PC-9 (cell line): ENCODE measurements at regions not wholly inside any gene's neighbourhood (a gene's known extent, or its start where the extent isn't known, plus 50 kb on each side); places are given as distances from the start of the nearest gene placed in this dataset.

Source experiments
- BruUV-seq: library from RNA; stranded (reverse); fragments of 400-500 nt; replicated peaks from 2 replicates; lab custom pipeline; 2021; lab: Mats Ljungman, UMichigan
- CTCF ChIA-PET: fragments of 300-600 bp; sonication (Branson Sonifier 250); formaldehyde crosslinking; loops from one replicate; lab custom pipeline; 2022; ENCODE audit warnings: antibody characterized with exemption; lab: Charles Lee
- POLR2A ChIA-PET: fragments of 300-600 bp; sonication (Branson Sonifier 250); formaldehyde crosslinking; loops from one replicate; lab custom pipeline; 2022; ENCODE audit warnings: antibody characterized with exemption; ENCODE audit not compliant: unreplicated experiment; lab: Charles Lee
- DNase-seq, 2 experiments: peaks; one replicate each; pipeline versions ENCODE4 v3.0.0 to v3.0.0-alpha.2; 2015 to 2022; ENCODE audit warnings: mixed read lengths in 1 of 2
- H2AFZ ChIP-seq: fragments of 200-600 bp; sonication (generic); 2 replicates; pipeline ENCODE4 v1.8.1; 2017; ENCODE audit warnings: antibody characterized with exemption
- H3F3A ChIP-seq: fragments of 200-600 bp; sonication (generic); 2 replicates; pipeline ENCODE4 v1.8.1; 2017; ENCODE audit warnings: antibody characterized with exemption, mild to moderate bottlenecking, low read depth; ENCODE audit not compliant: insufficient read depth
- H3K27ac ChIP-seq: fragments of 200-600 bp; sonication (generic); 2 replicates; pipeline ENCODE4 v1.6.1; 2016; ENCODE audit warnings: mixed run types
- H3K27me3 ChIP-seq: fragments of 200-600 bp; sonication (generic); 2 replicates; pipeline ENCODE4 v1.6.1; 2016; ENCODE audit warnings: low read depth, mixed run types; ENCODE audit not compliant: insufficient read depth
- H3K36me3 ChIP-seq: fragments of 200-600 bp; sonication (generic); 2 replicates; pipeline ENCODE4 v1.6.1; 2016; ENCODE audit warnings: low read depth, mixed run types
- H3K4me1 ChIP-seq: fragments of 200-600 bp; sonication (generic); replicated peaks from 2 replicates; pipeline ENCODE4 v1.6.1; 2016; ENCODE audit warnings: mixed run types; ENCODE audit not compliant: insufficient read depth
- H3K4me2 ChIP-seq: fragments of 200-600 bp; sonication (generic); 2 replicates; pipeline ENCODE4 v1.6.1; 2017; ENCODE audit warnings: mixed run types
- H3K4me3 ChIP-seq: fragments of 200-600 bp; sonication (generic); 2 replicates; pipeline ENCODE4 v1.6.1; 2016; ENCODE audit warnings: mixed run types
- H3K79me2 ChIP-seq: fragments of 200-600 bp; sonication (generic); 2 replicates; pipeline ENCODE4 v1.6.1; 2017; ENCODE audit warnings: low read depth, mixed run types
- H3K9me2 ChIP-seq: fragments of 200-600 bp; sonication (generic); 2 replicates; pipeline ENCODE4 v1.8.1; 2017; ENCODE audit warnings: mild to moderate bottlenecking; ENCODE audit not compliant: insufficient read depth
- H3K9me3 ChIP-seq: fragments of 200-600 bp; sonication (generic); 2 replicates; pipeline ENCODE4 v1.8.1; 2016; ENCODE audit warnings: low read depth; ENCODE audit not compliant: insufficient read depth
- H4K20me1 ChIP-seq: fragments of 200-600 bp; sonication (generic); 2 replicates; pipeline ENCODE4 v1.8.1; 2017; ENCODE audit not compliant: insufficient read depth
- CTCF ChIP-seq: fragments of 200-600 bp; sonication (generic); conservative IDR thresholded peaks from 2 replicates; pipeline ENCODE4 v1.6.1; 2017; ENCODE audit warnings: mixed run types, antibody characterized with exemption, mild to moderate bottlenecking, moderate library complexity
- EZH2 ChIP-seq: fragments of 200-600 bp; sonication (generic); IDR thresholded peaks from 2 replicates; pipeline ENCODE4 v1.8.0; 2017; ENCODE audit warnings: antibody characterized with exemption, low read depth
- intact Hi-C: fragments of 100-400 bp; cut with micrococcal nuclease; formaldehyde crosslinking; loops from one replicate; pipeline ENCODE4 v1.10.0; 2022; ENCODE audit not compliant: unreplicated experiment

GRCh38 chr2:139380051-139380450, 599.9 kb upstream of the NXPH2 start:
- H3K4me3 ChIP-seq, result no peak overlapping the region
- ChIA-PET POLR2A (no interaction called here), CTCF (no interaction called here)
- H3K27me3 ChIP-seq, result no peaks in the 10 kb centered on the region
- H3F3A ChIP-seq, result no peaks in the 10 kb centered on the region
- H3K9me3 ChIP-seq, result no peaks in the 10 kb centered on the region
- H3K27ac ChIP-seq, result no peak overlapping the region
- H3K36me3 ChIP-seq, result no peaks in the 10 kb centered on the region
- H4K20me1 ChIP-seq, result no peaks in the 10 kb centered on the region
- no peaks in the 10 kb centered on the region for H3K79me2 ChIP-seq
- intact Hi-C loops, result no loop called here
- BruUV-seq, result no TSS peak
- no peak overlapping the region for H2AFZ ChIP-seq
- H3K4me1 ChIP-seq, result no peaks in the 10 kb centered on the region
- TF ChIP-seq EZH2 (no peak), CTCF (no peak)
- DNase-seq, result no peak
- no peak overlapping the region for H3K4me2 ChIP-seq
- H3K9me2 ChIP-seq, result no peaks in the 10 kb centered on the region

- Histone ChIP-seq H3K9me3 (no peaks in the 10 kb centered on the region), H3K27me3 (no peaks in the 10 kb centered on the region), H3K4me2 (no peak overlapping the region), H4K20me1 (no peaks in the 10 kb centered on the region), H3K4me1 (no peaks in the 10 kb centered on the region), H3K79me2 (no peaks in the 10 kb centered on the region), H3K9me2 (no peaks in the 10 kb centered on the region), H3F3A (no peaks in the 10 kb centered on the region), H3K36me3 (no peaks in the 10 kb centered on the region), H3K27ac (no peak overlapping the region), H2AFZ (no peak overlapping the region), H3K4me3 (no peak overlapping the region)
- intact Hi-C loops, result no loop called here
- TF ChIP-seq EZH2 (no peak), CTCF (no peak)
- CTCF ChIA-PET, result no interaction called here
- no TSS peak for BruUV-seq
- POLR2A ChIA-PET, result no interaction called here
- DNase-seq, result no peak
These were observed 598.2 kb upstream of the NXPH2 start for GRCh38 chr2:139378373-139378772.

DNA sequence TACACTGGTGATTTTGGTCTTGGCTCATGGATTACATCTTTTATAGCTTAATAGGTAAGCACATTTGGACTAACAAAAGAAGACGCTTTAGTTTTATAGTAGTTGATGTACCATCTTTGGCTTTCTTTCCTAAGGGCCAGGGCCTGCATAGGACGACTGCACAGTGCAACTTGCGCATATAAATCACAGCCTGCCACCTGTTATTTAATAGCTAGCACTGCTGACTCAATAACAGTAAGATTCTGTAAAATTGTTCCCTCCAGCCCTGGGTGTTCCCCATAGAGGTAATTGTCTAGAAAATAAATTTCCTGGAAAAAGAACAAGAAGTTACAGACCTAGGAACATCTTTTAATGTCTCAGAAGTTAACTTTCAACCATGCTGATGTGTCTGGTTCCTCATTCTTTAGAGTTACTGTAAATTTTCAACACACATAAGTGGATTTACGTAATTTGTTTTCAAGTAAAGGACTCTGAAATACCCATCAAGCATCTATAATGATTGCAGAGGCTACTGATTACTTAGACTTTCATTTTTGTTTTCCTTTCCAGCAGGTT, 594.2 kb upstream of the NXPH2 start:
- no peaks in the 10 kb centered on the region for H3F3A ChIP-seq
- TF ChIP-seq CTCF, result no peak
- TF ChIP-seq EZH2, result no peak
- no peak for DNase-seq
- no peak overlapping the region for H3K27ac ChIP-seq
- no peaks in the 10 kb centered on the region for H3K9me2 ChIP-seq
- no peaks in the 10 kb centered on the region for H3K9me3 ChIP-seq
- no peaks in the 10 kb centered on the region for H3K36me3 ChIP-seq
- no peaks in the 10 kb centered on the region for H3K79me2 ChIP-seq
- no TSS peak for BruUV-seq
- H3K4me2 ChIP-seq, result no peak overlapping the region
- intact Hi-C loops, result no loop called here
- H3K4me1 ChIP-seq, result no peaks in the 10 kb centered on the region
- no peak overlapping the region for H2AFZ ChIP-seq
- ChIA-PET POLR2A (no interaction called here), CTCF (no interaction called here)
- no peaks in the 10 kb centered on the region for H4K20me1 ChIP-seq
- no peaks in the 10 kb centered on the region for H3K27me3 ChIP-seq
- H3K4me3 ChIP-seq, result no peak overlapping the region
